GM23338 (cell line): ENCODE measurements at regions not wholly inside any gene's neighbourhood (a gene's known extent, or its start where the extent isn't known, plus 50 kb on each side); places are given as distances from the start of the nearest gene placed in this dataset.

ENCODE experiments used
- CREB1 ChIP-seq: fragments of 250-450 bp; sonication (Bioruptor Pico); IDR thresholded peaks from 2 replicates; pipeline ENCODE4 v1.5.0; 2020; ENCODE audit warnings: low read depth, mild to moderate bottlenecking, moderate library complexity
- CTCF ChIP-seq, 2 experiments: fragments of 200-600 bp in 1 of 2; sonication (generic) in 1 of 2; conservative IDR thresholded peaks; 2 replicates each; pipeline versions ENCODE4 v1.5.1 to v1.6.1; 2016 to 2017; ENCODE audit warnings: antibody characterized with exemption in 2 of 2, low read depth in 2 of 2, mild to moderate bottlenecking in 2 of 2, moderate library complexity in 1 of 2
- ETS1 ChIP-seq: IDR thresholded peaks from 2 replicates; pipeline ENCODE4 v1.6.1; 2016; ENCODE audit warnings: antibody characterized with exemption
- EZH2 ChIP-seq: fragments of 200-600 bp; sonication (generic); IDR thresholded peaks from one replicate; pipeline ENCODE4 v1.8.0; 2017; ENCODE audit warnings: antibody characterized with exemption, mild to moderate bottlenecking, low read depth; ENCODE audit not compliant: unreplicated experiment
- EZH2phosphoT487 ChIP-seq: fragments of 200-600 bp; sonication (generic); IDR thresholded peaks from one replicate; pipeline ENCODE4 v1.8.1; 2018; ENCODE audit warnings: antibody characterized with exemption; ENCODE audit not compliant: unreplicated experiment
- POLR2AphosphoS5 ChIP-seq: IDR thresholded peaks from 2 replicates; pipeline ENCODE4 v1.6.1; 2016; ENCODE audit warnings: antibody characterized with exemption, low read depth
- STAT1 ChIP-seq: IDR thresholded peaks from one replicate; pipeline ENCODE4 v1.6.1; 2016; ENCODE audit warnings: antibody characterized with exemption; ENCODE audit not compliant: unreplicated experiment
- ZNF331 ChIP-seq: fragments of 250-450 bp; sonication (Bioruptor Pico); IDR thresholded peaks from 2 replicates; pipeline ENCODE4 v1.5.0; 2020; ENCODE audit warnings: low read depth, mild to moderate bottlenecking, moderate library complexity

GRCh38 chr2:150075831-150076230 lies 411.6 kb downstream of the RND3 start:
- TF ChIP-seq CTCF (conservative IDR thresholded peaks at IDR 0.05; ENCODE audit: low read depth in 2 of 2) (no peak), EZH2phosphoT487 (no peak), POLR2AphosphoS5 (no peak), CREB1 (CRISPR knock-in tag) (no peak), STAT1 (no peak), EZH2 (no peak), ZNF331 (CRISPR knock-in tag) (no peak), ETS1 (no peak)
